Occipital lobe (tissue), 1 donor: ENCODE measurements at regions not wholly inside any gene's neighbourhood (a gene's known extent, or its start where the extent isn't known, plus 50 kb on each side); places are given as distances from the start of the nearest gene placed in this dataset.

Experiments used
- DNase-seq: peaks from one replicate; lab custom pipeline; 2025; lab: John Stamatoyannopoulos, UW

DNA sequence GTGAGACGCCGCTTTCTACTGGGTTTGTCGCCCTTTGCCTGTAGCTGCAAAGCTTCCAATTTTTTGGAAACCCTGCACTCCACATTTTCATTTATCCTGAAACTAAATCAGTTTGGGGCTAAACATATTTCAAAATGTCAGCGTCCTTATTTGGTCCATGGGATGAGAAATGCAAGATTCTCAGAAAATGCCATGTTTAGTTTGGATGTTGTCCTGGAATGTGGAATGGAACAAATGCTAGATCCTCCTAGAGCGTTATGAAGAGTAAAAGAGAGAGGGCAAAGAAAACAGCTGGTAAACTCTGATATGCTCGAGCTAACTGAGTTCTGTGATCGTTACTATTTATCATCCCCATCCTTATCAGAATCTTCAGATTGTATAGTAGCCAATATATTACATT, 236.9 kb downstream of the KLF6 start:
- DNase-seq: no peak

- DNase-seq: no peak
Observed at GRCh38 chr10:3544561-3544960, 240.4 kb downstream of the KLF6 start.

- DNase-seq: no peak
Observed at GRCh38 chr10:3542185-3542611, 242.8 kb downstream of the KLF6 start.

DNA sequence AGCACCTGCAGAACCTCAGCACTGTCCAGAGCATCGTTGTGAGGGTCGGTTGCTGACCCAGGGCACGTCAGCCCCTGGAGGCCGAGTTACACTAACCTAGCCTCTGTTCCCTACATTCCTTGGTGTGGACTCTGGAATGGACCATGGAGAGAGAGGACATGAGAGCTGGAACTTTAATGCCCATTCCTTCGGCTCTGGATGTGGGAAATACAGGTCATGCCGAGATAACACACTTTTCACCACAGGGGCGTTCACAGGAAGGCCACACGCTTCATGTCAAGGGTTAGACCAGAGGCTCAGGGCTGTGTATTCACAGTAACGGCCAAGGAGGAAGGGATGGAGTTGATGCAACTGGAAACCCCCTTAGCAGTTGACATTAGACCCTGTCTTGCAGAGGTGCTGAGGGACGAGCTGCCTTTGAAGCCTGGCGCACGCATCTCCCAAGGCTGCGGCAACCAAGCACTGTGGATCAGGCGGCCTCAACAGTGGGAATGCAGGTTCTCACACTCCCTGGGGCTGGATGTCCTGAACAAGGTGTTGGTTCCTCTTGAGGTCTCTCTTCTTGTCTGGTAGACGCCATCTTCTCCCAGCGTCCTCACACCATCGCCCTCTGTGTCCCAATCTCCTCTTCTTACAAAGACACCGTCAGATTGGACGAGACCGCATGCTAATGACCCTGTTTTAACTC, 245.2 kb downstream of the KLF6 start:
- no peak for DNase-seq

DNA sequence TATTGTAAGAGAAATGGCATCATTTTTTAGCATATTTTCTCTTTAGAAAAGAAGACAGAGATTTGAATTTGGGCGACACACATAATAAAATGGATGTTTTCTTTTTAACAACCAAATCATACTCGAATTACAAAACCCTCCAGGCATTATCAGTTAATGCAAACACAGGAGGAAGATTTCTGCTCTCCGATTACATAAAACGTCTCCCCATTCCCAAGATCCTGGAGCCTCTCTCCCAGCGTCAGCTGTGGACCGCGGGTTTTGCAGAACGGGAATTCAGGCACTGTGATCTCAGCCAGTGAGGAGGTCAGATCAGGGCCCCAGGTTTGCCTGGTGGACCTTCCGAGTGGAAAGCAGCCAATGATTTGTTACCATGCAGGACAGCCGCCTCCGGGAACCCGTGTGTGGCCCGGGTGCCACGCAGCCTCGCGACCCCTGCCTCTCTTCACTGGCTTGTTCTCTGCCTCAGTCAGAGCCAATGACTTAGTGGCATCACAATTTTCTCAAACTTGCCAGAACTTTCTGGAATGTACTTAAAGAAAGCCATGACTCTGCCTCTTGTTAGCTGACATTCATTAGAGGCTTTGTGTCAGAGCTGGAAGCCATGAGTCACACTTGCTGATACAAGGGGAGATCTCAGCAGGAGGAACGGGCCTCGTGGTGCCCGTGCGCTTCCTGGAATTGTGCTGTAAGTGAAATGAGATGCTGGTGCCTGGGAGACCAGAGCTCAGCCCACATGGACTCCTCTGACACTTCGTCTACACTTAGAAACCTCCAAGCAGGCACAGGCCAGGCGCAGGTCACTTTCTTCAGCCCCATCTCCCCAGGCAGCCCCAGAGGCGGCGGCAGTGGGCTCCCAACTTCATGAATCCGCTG, 246.1 kb downstream of the KLF6 start:
- DNase-seq: no peak

- DNase-seq: no peak
Observed at GRCh38 chr10:3538291-3538655, 246.7 kb downstream of the KLF6 start.

DNA sequence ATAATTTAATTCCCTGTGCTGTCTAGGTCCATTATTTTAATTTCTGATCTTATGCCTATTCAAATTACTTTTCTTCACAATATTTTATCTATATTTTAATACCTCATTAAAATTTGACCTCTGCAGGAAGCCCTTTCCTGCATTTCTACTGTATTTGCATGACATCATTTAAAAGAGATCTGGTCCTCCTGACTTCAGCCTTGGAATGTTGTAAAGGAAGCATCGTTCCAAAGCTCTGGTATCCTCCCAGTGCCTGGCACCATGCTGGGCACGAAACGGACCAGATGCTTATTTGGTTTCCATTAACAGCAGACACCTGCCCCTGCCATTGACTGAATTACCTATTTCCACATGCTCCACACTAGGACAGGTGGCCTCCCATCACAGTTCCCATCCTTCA, 247.5 kb downstream of the KLF6 start:
- no peak for DNase-seq

GRCh38 chr10:3535001-3535400, 250.0 kb downstream of the KLF6 start:
- DNase-seq: no peak

GRCh38 chr10:3534433-3534832, 250.6 kb downstream of the KLF6 start:
- no peak for DNase-seq

DNA sequence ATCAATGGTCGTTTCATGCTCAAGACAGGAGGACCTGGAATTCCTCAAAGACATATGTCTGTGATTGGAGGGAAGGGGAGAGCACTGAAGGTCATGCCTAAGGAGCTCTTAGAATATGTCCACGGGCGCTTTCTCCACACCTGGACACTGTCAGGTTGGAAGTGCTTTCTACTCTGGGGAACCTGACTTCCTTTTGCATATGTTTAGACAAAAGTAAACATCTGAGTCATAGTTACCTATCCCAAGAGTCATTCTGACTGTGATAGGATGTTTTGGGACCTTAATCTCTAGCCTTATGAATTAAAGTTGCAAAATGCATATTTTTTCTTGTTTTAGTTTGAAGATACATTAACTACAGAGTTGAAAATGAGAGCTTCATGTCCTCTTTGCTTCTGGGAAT, 251.7 kb downstream of the KLF6 start:
- no peak for DNase-seq

- DNase-seq: peak; percentile 20
Observed at GRCh38 chr10:3532644-3533043, 252.4 kb downstream of the KLF6 start.

GRCh38 chr10:3531670-3532069, 253.3 kb downstream of the KLF6 start:
- no peak for DNase-seq

- no peak for DNase-seq
Observed at GRCh38 chr10:3530783-3531645, 254.0 kb downstream of the KLF6 start.

DNA sequence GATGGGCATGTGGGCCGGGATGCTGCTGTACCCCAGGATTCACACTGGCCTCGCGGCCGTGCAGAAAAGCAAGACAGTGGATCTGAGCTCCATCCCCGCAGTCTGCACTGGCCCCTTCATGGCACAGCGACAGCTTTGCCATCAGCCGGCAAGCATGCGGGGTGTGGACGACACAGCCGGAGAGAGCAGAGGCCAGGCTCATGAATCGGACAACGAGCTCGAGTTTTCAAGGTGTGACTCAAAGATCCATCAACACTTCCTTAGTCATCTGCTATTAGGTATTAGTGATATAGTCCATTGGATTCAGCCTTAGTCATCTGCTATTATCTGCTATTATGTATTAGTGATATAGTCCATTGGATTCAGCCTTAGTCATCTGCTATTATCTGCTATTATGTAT, 254.7 kb downstream of the KLF6 start:
- no peak for DNase-seq

- DNase-seq: no peak
Observed at GRCh38 chr10:3529691-3530090, 255.3 kb downstream of the KLF6 start.

DNA sequence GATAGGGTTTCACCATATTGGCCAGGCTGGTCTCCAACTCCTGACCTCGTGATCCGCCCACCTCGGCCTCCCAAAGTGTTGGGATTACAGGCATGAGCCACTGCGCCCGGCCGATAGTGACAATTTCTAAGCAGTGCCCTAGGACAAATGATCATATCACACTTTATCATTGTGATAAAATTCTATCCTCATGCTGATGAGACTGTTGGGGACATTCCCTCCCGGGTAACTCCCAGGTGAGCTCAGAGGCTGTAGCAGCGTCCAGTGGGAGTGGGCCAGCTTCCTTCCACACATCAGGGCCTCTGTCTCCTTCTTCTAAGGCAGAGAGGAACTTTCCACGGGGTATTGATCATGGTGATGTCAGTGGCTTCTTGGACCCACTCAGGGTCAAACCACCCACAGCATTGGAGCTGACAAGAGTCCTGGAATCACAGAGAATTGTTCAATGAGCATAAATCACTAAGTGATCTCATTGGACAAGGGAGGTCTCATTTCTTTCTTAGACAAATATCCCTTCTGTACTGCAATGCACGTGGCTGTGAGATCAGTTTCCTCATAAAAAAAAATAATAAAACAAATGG, 256.1 kb downstream of the KLF6 start:
- no peak for DNase-seq

GRCh38 chr10:3528271-3528670, 256.7 kb downstream of the KLF6 start:
- DNase-seq: no peak

GRCh38 chr10:3527869-3528268, 257.1 kb downstream of the KLF6 start:
- no peak for DNase-seq

GRCh38 chr10:3526727-3527501, 258.1 kb downstream of the KLF6 start:
- DNase-seq: no peak

- DNase-seq: peak; percentile 46
Observed at GRCh38 chr10:3525832-3526449, 259.1 kb downstream of the KLF6 start.
